ENCODE measurements at regions not wholly inside any gene's neighbourhood (a gene's known extent, or its start where the extent isn't known, plus 50 kb on each side); places are given as distances from the start of the nearest gene placed in this dataset.
"Not testable (repeated sequence)": the region's sequence is repeated elsewhere in the genome, so short reads cannot be mapped to it uniquely, and the experiment has no call there.

DNA sequence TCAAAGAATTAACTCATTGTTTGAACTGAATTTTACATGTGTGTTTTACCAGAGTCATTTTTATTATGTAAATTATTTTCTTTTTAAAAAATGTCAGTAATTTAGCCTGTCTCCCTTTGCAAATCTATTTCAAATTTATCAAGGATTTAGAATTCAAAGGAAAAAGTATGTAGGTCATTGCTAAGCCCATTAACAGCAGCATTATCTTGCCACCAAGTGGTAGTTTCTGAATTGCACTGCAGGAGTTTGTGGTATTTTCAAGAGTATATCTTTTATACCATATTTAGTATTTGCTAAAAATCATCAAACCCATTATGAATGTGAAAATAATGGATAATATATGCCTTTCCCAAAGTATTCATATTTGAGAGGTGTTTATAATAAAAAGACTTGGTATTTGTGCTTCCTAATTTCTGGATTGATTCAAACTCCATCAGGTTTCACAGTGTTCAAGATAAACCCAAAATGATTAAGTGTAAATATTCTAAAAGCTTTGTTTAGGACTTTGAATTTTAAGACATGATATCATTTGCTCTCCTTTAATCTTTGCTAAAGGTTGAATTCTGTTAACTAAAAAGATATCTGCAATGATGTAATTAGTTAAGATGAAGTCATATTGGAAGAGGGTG, 711.4 kb downstream of the FSCB start:
- DNase-seq (ENCODE audit: low spot score in 2 of 2) = no peak
- Mint-ChIP-seq H3K4me3 (no peak overlapping the region), H3K9me3 (peaks cover 3% of the 10 kb centered on the region), H3K27ac (no peak overlapping the region), H3K4me1 (no peaks in the 10 kb centered on the region), H3K36me3 (no peaks in the 10 kb centered on the region), H3K27me3 (no peaks in the 10 kb centered on the region)
- ATAC-seq (ENCODE audit: low read depth) = no peak

- Mint-ChIP-seq H3K9me3 (peaks cover 3% of the 10 kb centered on the region), H3K4me1 (no peaks in the 10 kb centered on the region), H3K36me3 (no peaks in the 10 kb centered on the region), H3K4me3 (no peak overlapping the region), H3K27ac (no peak overlapping the region), H3K27me3 (no peaks in the 10 kb centered on the region)
- no peak for ATAC-seq (ENCODE audit: low read depth)
- DNase-seq (ENCODE audit: low spot score in 2 of 2) = no peak
Measured at GRCh38 chr14:43793579-43793978, 713.5 kb downstream of the FSCB start.

GRCh38 chr14:43792980-43793379, 714.1 kb downstream of the FSCB start:
- H3K36me3 Mint-ChIP-seq = no peaks in the 10 kb centered on the region
- no peaks in the 10 kb centered on the region for H3K27me3 Mint-ChIP-seq
- DNase-seq (ENCODE audit: low spot score in 2 of 2) (no peak), ATAC-seq (ENCODE audit: low read depth) (no peak)
- H3K9me3 Mint-ChIP-seq = peaks cover 3% of the 10 kb centered on the region
- H3K4me1 Mint-ChIP-seq = no peaks in the 10 kb centered on the region
- no peak overlapping the region for H3K27ac Mint-ChIP-seq
- no peak overlapping the region for H3K4me3 Mint-ChIP-seq

DNA sequence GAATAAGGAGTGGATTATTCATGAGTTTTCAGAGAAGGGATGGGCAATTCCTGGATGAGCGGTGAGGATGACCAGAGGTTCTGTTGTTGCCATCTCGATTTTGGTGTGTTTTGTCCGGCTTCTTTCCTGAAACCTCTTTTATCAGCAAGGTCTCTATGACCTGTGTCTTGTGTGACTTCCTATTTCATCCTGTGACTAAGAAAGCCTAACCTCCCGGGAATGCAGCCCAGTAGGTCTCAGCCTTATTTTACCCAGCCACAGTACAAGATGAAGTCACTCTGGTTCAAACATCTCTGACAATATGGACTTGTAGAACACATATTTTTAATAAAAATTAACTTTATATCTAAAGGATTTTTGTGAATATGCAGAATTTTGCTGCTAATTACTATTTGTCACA, 716.4 kb downstream of the FSCB start:
- Mint-ChIP-seq H3K27ac (no peak overlapping the region), H3K36me3 (no peaks in the 10 kb centered on the region), H3K9me3 (peaks cover 4% of the 10 kb centered on the region), H3K4me1 (no peaks in the 10 kb centered on the region), H3K4me3 (no peak overlapping the region), H3K27me3 (no peaks in the 10 kb centered on the region)
- ATAC-seq (ENCODE audit: low read depth) = no peak
- no peak for DNase-seq (ENCODE audit: low spot score in 2 of 2)

GRCh38 chr14:43789458-43789857, 717.6 kb downstream of the FSCB start:
- Mint-ChIP-seq H3K4me3 (no peak overlapping the region), H3K9me3 (peaks cover 4% of the 10 kb centered on the region), H3K27ac (no peak overlapping the region), H3K36me3 (no peaks in the 10 kb centered on the region), H3K27me3 (no peaks in the 10 kb centered on the region), H3K4me1 (no peaks in the 10 kb centered on the region)
- no peak for ATAC-seq (ENCODE audit: low read depth)
- no peak for DNase-seq (ENCODE audit: low spot score in 2 of 2)

DNA sequence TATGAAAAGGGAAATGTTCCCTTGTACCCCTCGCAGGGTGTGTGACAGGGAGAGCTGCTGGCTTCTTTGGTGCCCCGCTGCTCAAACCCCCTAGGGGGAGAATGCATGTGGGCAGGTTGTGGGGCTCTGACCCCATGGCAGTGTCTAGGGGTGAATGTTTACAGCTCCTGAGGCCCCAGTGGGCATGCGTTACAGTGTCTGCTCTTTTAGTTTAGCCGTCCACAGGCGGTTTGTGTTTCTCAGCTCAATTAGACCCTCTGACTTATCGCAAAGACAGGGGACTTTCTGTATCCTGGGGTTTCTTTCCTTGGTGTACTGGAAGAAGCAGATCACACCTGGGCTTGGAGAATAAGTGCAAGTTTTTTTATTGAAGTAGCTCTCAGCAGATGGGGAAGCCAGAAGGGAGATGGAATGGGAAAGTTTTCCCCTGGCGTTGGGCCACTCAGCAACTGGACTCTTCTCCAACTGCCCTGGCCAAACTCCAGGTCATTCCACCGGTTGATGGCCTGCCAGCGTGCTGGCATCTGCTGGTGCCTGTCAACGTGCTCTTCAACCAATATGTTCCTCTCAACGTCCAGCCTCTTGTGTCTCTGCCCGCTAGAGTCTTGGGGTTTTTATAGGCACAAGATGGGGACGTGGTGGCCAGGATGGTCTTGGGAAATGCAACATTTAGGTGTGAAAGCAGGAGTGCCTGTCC, 720.9 kb downstream of the FSCB start:
- H3K9me3 Mint-ChIP-seq = peaks cover 4% of the 10 kb centered on the region
- H3K4me1 Mint-ChIP-seq = no peaks in the 10 kb centered on the region
- H3K27ac Mint-ChIP-seq = no peak overlapping the region
- H3K36me3 Mint-ChIP-seq = no peaks in the 10 kb centered on the region
- H3K27me3 Mint-ChIP-seq = no peaks in the 10 kb centered on the region
- ATAC-seq (ENCODE audit: low read depth) (no peak), DNase-seq (ENCODE audit: low spot score in 2 of 2) (no peak)
- no peak overlapping the region for H3K4me3 Mint-ChIP-seq

DNA sequence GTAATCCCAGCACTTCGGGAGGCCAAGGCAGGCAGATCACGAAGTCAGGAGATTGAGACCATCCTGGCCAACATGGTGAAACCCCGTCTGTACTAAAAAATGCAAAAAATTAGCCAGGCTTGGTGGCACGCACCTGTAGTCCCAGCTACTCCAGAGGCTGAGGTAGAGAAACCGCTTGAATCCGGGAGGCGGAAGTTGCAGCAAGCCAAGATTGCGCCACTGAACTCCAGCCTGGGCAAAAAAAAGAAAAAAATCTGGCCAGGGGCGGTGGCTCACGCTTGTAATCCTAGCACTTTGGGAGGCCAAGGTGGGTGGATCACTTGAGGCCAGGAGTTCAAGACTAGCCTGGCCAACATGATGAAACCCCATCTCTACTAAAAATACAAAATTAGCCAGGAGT, 722.7 kb downstream of the FSCB start:
- H3K27ac Mint-ChIP-seq; H3K27me3 Mint-ChIP-seq; ATAC-seq (ENCODE audit: low read depth); H3K9me3 Mint-ChIP-seq; DNase-seq (ENCODE audit: low spot score in 2 of 2); H3K4me1 Mint-ChIP-seq; H3K36me3 Mint-ChIP-seq; H3K4me3 Mint-ChIP-seq: not testable (repeated sequence)

GRCh38 chr14:43778937-43779639, 728.0 kb downstream of the FSCB start:
- Mint-ChIP-seq H3K27ac (no peak overlapping the region), H3K27me3 (no peaks in the 10 kb centered on the region), H3K4me1 (no peaks in the 10 kb centered on the region), H3K4me3 (no peak overlapping the region), H3K36me3 (no peaks in the 10 kb centered on the region), H3K9me3 (peaks cover 4% of the 10 kb centered on the region)
- ATAC-seq (ENCODE audit: low read depth) = no peak
- no peak for DNase-seq (ENCODE audit: low spot score in 2 of 2)

DNA sequence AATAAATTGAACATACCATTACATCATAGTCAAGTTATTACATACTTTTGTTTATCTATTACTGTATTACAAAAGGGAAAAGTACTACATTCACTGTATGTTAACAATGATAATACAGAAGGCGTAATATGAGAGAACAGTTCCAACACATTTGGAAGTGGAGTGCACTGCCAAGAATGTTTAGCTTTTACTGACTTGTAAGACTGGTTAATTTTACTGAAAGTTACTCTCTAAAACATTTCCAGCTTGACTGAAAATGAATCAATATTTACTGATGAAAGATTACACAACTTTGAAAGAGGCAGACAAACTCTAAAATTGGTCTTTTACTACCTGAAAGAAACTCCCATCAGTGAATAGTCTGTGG, 728.5 kb downstream of the FSCB start:
- Mint-ChIP-seq H3K36me3 (no peaks in the 10 kb centered on the region), H3K4me1 (no peaks in the 10 kb centered on the region), H3K27me3 (no peaks in the 10 kb centered on the region), H3K4me3 (no peak overlapping the region), H3K9me3 (peaks cover 4% of the 10 kb centered on the region), H3K27ac (no peak overlapping the region)
- DNase-seq (ENCODE audit: low spot score in 2 of 2) = no peak
- no peak for ATAC-seq (ENCODE audit: low read depth)

- Mint-ChIP-seq H3K36me3 (no peaks in the 10 kb centered on the region), H3K9me3 (peaks cover 5% of the 10 kb centered on the region), H3K4me3 (no peak overlapping the region), H3K27me3 (no peaks in the 10 kb centered on the region), H3K27ac (no peak overlapping the region), H3K4me1 (no peaks in the 10 kb centered on the region)
- ATAC-seq (ENCODE audit: low read depth) = no peak
- no peak for DNase-seq (ENCODE audit: low spot score in 2 of 2)
Measured at GRCh38 chr14:43765474-43765873, 741.6 kb downstream of the FSCB start.

DNA sequence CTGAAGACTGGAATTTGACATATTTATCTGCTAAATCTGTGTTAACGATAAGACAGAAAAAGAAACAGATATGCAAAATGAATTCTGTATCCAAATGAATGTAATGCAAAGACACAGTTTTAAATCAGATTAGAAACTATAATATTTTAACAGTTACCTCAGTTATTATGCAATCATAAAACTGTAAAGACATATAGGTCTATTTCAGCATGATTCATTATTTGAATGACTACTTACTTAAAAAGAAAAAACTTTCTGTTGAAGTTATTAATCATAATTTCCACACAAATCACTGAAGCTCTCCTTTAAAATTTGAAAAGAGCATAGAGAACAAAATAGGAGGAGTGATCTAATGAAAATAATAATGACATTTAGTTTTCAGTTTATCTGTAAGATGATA, 742.6 kb downstream of the FSCB start:
- Mint-ChIP-seq H3K27me3 (no peaks in the 10 kb centered on the region), H3K4me3 (no peak overlapping the region), H3K27ac (no peak overlapping the region), H3K9me3 (peaks cover 5% of the 10 kb centered on the region), H3K36me3 (no peaks in the 10 kb centered on the region), H3K4me1 (no peaks in the 10 kb centered on the region)
- no peak for ATAC-seq (ENCODE audit: low read depth)
- no peak for DNase-seq (ENCODE audit: low spot score in 2 of 2)

DNA sequence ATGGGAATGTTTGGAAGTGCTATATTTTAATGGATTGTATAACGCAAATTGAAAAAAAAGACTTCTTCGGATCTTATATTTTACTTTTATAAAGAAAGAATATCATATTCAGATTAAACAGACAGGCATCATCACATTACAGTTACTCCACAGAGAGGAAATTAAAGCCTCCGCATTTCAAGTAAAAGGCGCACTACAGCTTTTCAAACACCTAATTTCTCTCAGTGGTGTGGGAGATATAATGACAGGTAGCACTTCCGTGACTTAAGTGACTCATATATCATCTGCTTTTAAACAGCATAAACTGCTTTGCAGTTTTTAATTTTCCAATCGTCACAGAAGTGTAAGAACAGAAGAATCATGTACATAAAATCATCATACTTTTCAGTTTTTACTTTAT, 751.4 kb downstream of the FSCB start:
- no peak for ATAC-seq (ENCODE audit: low read depth)

DNA sequence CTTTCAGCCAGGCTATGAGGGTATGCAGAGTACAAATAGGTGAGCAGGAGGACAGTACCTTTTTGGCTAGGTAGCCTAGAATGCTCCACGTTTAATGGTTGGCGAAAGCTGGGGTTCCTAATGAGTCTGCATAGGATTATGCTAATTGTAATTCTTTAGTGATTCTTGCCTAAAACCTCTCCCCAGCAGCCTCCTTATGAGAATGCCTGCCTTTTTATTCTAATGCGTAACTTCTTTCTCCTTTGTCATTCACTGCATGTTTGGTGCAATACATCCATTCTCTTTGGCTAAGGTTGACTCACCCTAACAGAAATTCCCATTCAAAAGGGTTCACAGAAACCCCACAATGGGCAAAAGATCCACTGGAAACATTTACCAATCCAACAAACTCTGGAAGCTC, 752.2 kb downstream of the FSCB start:
- no peaks in the 10 kb centered on the region for H3K36me3 Mint-ChIP-seq
- no peak overlapping the region for H3K27ac Mint-ChIP-seq

More for the DNA sequence above, 751.4 kb downstream of the FSCB start:
- H3K4me3 Mint-ChIP-seq = no peak overlapping the region
- no peak overlapping the region for H3K27ac Mint-ChIP-seq
- no peaks in the 10 kb centered on the region for H3K4me1 Mint-ChIP-seq
- no peaks in the 10 kb centered on the region for H3K36me3 Mint-ChIP-seq
- H3K9me3 Mint-ChIP-seq = peaks cover 2% of the 10 kb centered on the region
- DNase-seq (ENCODE audit: low spot score in 2 of 2) = no peak
- no peaks in the 10 kb centered on the region for H3K27me3 Mint-ChIP-seq

DNA sequence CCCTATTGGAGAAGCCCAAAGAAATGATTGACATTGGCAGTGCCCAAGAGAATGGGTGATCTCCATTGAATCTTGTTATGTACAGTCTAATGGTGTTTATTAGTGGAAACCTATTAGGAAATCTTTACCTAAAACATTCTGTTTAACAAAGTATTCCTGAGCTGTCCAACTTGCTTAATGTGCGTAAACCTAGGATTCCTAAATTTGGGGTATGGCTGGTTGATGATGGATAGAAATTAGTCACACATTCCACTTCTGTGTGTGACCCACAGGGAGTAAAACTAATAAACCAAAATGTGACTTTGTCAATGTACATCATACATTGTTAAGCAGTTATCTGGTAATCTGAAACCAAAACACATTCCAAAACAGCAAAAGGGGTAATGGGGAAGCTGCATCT, 761.3 kb downstream of the FSCB start:
- H3K27ac Mint-ChIP-seq = no peak overlapping the region
- peaks cover 2% of the 10 kb centered on the region for H3K9me3 Mint-ChIP-seq
- no peak overlapping the region for H3K4me3 Mint-ChIP-seq

More for the DNA sequence above, 752.2 kb downstream of the FSCB start:
- Mint-ChIP-seq H3K4me3 (no peak overlapping the region), H3K4me1 (no peaks in the 10 kb centered on the region), H3K9me3 (peaks cover 2% of the 10 kb centered on the region), H3K27me3 (no peaks in the 10 kb centered on the region)
- no peak for DNase-seq (ENCODE audit: low spot score in 2 of 2)
- no peak for ATAC-seq (ENCODE audit: low read depth)

More for the DNA sequence above, 761.3 kb downstream of the FSCB start:
- Mint-ChIP-seq H3K4me1 (no peaks in the 10 kb centered on the region), H3K27me3 (no peaks in the 10 kb centered on the region), H3K36me3 (no peaks in the 10 kb centered on the region)
- DNase-seq (ENCODE audit: low spot score in 2 of 2) (no peak), ATAC-seq (ENCODE audit: low read depth) (no peak)

All from memory B cell (primary cell).